ENCODE measurements at regions not wholly inside any gene's neighbourhood (a gene's known extent, or its start where the extent isn't known, plus 50 kb on each side); places are given as distances from the start of the nearest gene placed in this dataset.

GRCh38 chr6:168150551-168151320, 71.7 kb upstream of the FRMD1 start:
- Histone ChIP-seq H3K36me3 (replicated peaks in 1 of 2; ENCODE audit: control extremely low read depth in 1 of 2, control insufficient read depth in 1 of 2, extremely low read depth in 1 of 2, insufficient read depth in 2 of 2, low read length in 1 of 2) (no peaks in the 10 kb centered on the region), H3K27me3 (replicated peaks in 1 of 4; ENCODE audit: control extremely low read depth in 1 of 4, control insufficient read depth in 3 of 4, insufficient read depth in 4 of 4, low read length in 3 of 4) (no peaks in the 10 kb centered on the region), H4K20me1 (ENCODE audit: control insufficient read depth, insufficient read depth, low read length, poor library complexity, severe bottlenecking) (no peaks in the 10 kb centered on the region), H3K27ac (ENCODE audit: low read length in 2 of 2) (no peak overlapping the region), H3K9me3 (ENCODE audit: control extremely low read depth in 1 of 3, control insufficient read depth in 2 of 3, insufficient read depth in 1 of 3, low read length in 2 of 3) (peaks cover 0 to 6% (median 0%) of the 10 kb centered on the region in 3 donors), H3K4me3 (ENCODE audit: control extremely low read depth in 1 of 5, extremely low read depth in 1 of 5, insufficient read depth in 1 of 5, low read depth in 2 of 5, low read length in 4 of 5) (no peak overlapping the region), H3K4me2 (replicated peaks; ENCODE audit: low read depth, low read length, poor library complexity, severe bottlenecking) (no peak overlapping the region), H3K4me1 (ENCODE audit: control insufficient read depth in 2 of 2, insufficient read depth in 2 of 2, low read length in 2 of 2) (no peaks in the 10 kb centered on the region), H2AFZ (ENCODE audit: insufficient read depth, low read depth, low read length, poor library complexity, severe bottlenecking) (no peak overlapping the region), H3K9ac (ENCODE audit: low read length) (no peak overlapping the region), H3K79me2 (ENCODE audit: control insufficient read depth, insufficient read depth, low read length) (no peaks in the 10 kb centered on the region)
- Mint-ChIP-seq H3K27ac (no peak overlapping the region), H3K27me3 (peaks cover 7% of the 10 kb centered on the region), H3K4me3 (no peak overlapping the region), H3K4me1 (no peaks in the 10 kb centered on the region), H3K9me3 (ENCODE audit: insufficient read depth) (no peaks in the 10 kb centered on the region)
- ChIA-PET POLR2A (no interaction called here), CTCF (no interaction called here)
- intact Hi-C loops (cut with micrococcal nuclease) = no loop called here
- no peak for ATAC-seq (ENCODE audit: low read depth)
- TF ChIP-seq CTCF (IDR thresholded peaks at IDR 0.05) = no peak
- no peak for TF ChIP-seq EZH2 (IDR thresholded peaks at IDR 0.05; ENCODE audit: borderline replicate concordance, insufficient read depth, low read depth, low read length, poor library complexity, severe bottlenecking)
- DNase-seq = no peak
- 68% methylated on average over 23 of the region's 28 CpGs for WGBS (ENCODE audit: insufficient coverage)

GRCh38 chr6:168149015-168149414, 70.0 kb upstream of the FRMD1 start:
- Mint-ChIP-seq H3K4me3 (no peak overlapping the region), H3K4me1 (no peaks in the 10 kb centered on the region), H3K9me3 (ENCODE audit: insufficient read depth) (no peaks in the 10 kb centered on the region), H3K27ac (no peak overlapping the region), H3K27me3 (peaks cover 11% of the 10 kb centered on the region)
- 68% methylated on average over 8 of the region's 14 CpGs for WGBS (ENCODE audit: insufficient coverage)
- ChIA-PET POLR2A (no interaction called here), CTCF (no interaction called here)
- no peak for TF ChIP-seq EZH2 (IDR thresholded peaks at IDR 0.05; ENCODE audit: borderline replicate concordance, insufficient read depth, low read depth, low read length, poor library complexity, severe bottlenecking)
- Histone ChIP-seq H3K79me2 (ENCODE audit: control insufficient read depth, insufficient read depth, low read length) (no peaks in the 10 kb centered on the region), H3K4me3 (ENCODE audit: control extremely low read depth in 1 of 5, extremely low read depth in 1 of 5, insufficient read depth in 1 of 5, low read depth in 2 of 5, low read length in 4 of 5) (no peak overlapping the region), H3K4me1 (ENCODE audit: control insufficient read depth in 2 of 2, insufficient read depth in 2 of 2, low read length in 2 of 2) (no peaks in the 10 kb centered on the region), H3K4me2 (replicated peaks; ENCODE audit: low read depth, low read length, poor library complexity, severe bottlenecking) (no peak overlapping the region), H4K20me1 (ENCODE audit: control insufficient read depth, insufficient read depth, low read length, poor library complexity, severe bottlenecking) (no peaks in the 10 kb centered on the region), H3K9me3 (ENCODE audit: control extremely low read depth in 1 of 3, control insufficient read depth in 2 of 3, insufficient read depth in 1 of 3, low read length in 2 of 3) (peaks cover 0 to 6% (median 0%) of the 10 kb centered on the region in 3 donors), H2AFZ (ENCODE audit: insufficient read depth, low read depth, low read length, poor library complexity, severe bottlenecking) (no peak overlapping the region), H3K36me3 (replicated peaks in 1 of 2; ENCODE audit: control extremely low read depth in 1 of 2, control insufficient read depth in 1 of 2, extremely low read depth in 1 of 2, insufficient read depth in 2 of 2, low read length in 1 of 2) (no peaks in the 10 kb centered on the region), H3K27ac (ENCODE audit: low read length in 2 of 2) (no peak overlapping the region), H3K9ac (ENCODE audit: low read length) (no peak overlapping the region), H3K27me3 (replicated peaks in 1 of 4; ENCODE audit: control extremely low read depth in 1 of 4, control insufficient read depth in 3 of 4, insufficient read depth in 4 of 4, low read length in 3 of 4) (no peaks in the 10 kb centered on the region)
- intact Hi-C loops (cut with micrococcal nuclease) = no loop called here
- DNase-seq (no peak), ATAC-seq (ENCODE audit: low read depth) (no peak)
